ENCODE measurements at regions not wholly inside any gene's neighbourhood (a gene's known extent, or its start where the extent isn't known, plus 50 kb on each side); places are given as distances from the start of the nearest gene placed in this dataset.

DNA sequence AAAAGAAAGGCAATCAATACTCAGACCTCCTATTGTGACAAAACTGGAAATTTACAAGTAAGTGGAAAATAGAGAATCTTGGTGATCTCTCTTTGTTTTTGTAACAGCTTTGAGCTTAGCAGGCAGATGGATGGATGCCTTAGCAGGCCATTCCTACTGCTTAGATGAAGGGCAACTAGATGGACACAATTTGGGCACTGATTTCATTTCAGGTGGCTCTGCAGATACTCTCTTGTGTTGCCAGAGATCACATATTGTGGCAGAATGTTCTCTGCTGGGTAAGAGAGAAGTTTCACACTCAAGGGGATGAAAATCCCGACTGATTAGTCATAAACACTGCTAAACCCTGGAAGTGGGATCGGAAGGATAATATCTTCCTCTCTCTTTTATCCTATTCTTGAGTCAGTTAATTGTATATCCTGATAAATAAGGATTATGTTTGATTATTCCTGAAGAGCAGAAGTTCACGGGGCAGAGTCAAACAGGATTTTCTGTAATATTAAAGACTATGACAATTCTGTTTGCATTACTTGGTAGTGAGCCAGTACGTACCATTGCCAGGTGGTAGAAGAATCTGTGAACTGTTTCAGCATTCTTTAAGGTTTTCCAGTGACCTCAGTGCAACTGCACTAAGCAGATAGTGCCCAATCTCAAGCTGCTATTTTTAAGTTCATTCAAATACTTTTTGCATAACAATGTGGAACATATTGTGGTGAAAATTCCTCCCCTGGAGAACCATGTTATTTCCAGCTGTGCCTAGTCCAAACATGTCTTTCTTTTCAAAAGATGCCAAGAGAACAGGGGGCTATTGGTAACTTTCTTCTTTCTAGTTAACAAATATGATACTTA lies 974.3 kb downstream of the FSTL5 start:
- no peak for TF ChIP-seq CTCF (IDR thresholded peaks at IDR 0.05; ENCODE audit: poor library complexity, severe bottlenecking)
- no peak for TF ChIP-seq RAD21 (conservative IDR thresholded peaks at IDR 0.05)
- no peak for TF ChIP-seq SMC3 (conservative IDR thresholded peaks at IDR 0.05; ENCODE audit: poor library complexity)
- no peak for TF ChIP-seq EZH2 (IDR thresholded peaks at IDR 0.05; ENCODE audit: borderline replicate concordance, insufficient read depth, low read length, poor library complexity, severe bottlenecking)
- TF ChIP-seq POLR2AphosphoS5 (IDR thresholded peaks at IDR 0.05), result no peak
- no peak for TF ChIP-seq TAF1 (IDR thresholded peaks at IDR 0.05; ENCODE audit: low read depth)
- no peak for TF ChIP-seq EP300 (conservative IDR thresholded peaks at IDR 0.05; ENCODE audit: poor library complexity, severe bottlenecking)

Measured in neural cell (in vitro differentiated cells).